B cell (primary cell): ENCODE measurements at regions not wholly inside any gene's neighbourhood (a gene's known extent, or its start where the extent isn't known, plus 50 kb on each side); places are given as distances from the start of the nearest gene placed in this dataset.

Source experiments
- ATAC-seq: fragments of 200-7000 bp; cut with Tn5 transposase; one replicate; pipeline ENCODE4 v1.10.0; 2021; ENCODE audit warnings: low read depth, mild to moderate bottlenecking, moderate number of reproducible peaks, moderate library complexity
- CTCF ChIA-PET: fragments of 350-600 bp; sonication (Branson Sonifier 250); formaldehyde crosslinking; loops from one replicate; lab custom pipeline; 2021; ENCODE audit warnings: antibody characterized with exemption, inconsistent platforms; lab: Charles Lee
- POLR2A ChIA-PET: fragments of 350-600 bp; sonication (Branson Sonifier 250); formaldehyde crosslinking; loops from one replicate; lab custom pipeline; 2021; ENCODE audit warnings: antibody characterized with exemption; lab: Charles Lee
- DNase-seq: peaks from one replicate; pipeline ENCODE4 v3.0.0; 2013
- H2AFZ ChIP-seq: 2 replicates; pipeline ENCODE4 v1.6.1; 2012; ENCODE audit warnings: mild to moderate bottlenecking, low read depth, low read length; ENCODE audit not compliant: insufficient read depth, poor library complexity, severe bottlenecking
- H3K27ac ChIP-seq, 2 donors: 1 replicate in 1 of 2; 2 replicates in 1 of 2; pipeline ENCODE4 v1.5.1; 2012 to 2013; ENCODE audit warnings: low read length in 2 of 2, mild to moderate bottlenecking in 2 of 2, moderate library complexity in 1 of 2
- H3K27me3 ChIP-seq, 4 experiments: fragments of 200-600 bp in 1 of 4; sonication (generic) in 1 of 4; replicated peaks in 1 of 4; 1 replicate in 2 of 4; 2 replicates in 2 of 4; pipeline versions ENCODE4 v1.6.1 to v1.7.0; 2013 to 2016; ENCODE audit warnings: low read length in 3 of 4, mild to moderate bottlenecking in 2 of 4, mixed read lengths in 1 of 4, moderate library complexity in 1 of 4; ENCODE audit not compliant: insufficient read depth in 4 of 4, control insufficient read depth in 3 of 4; ENCODE audit errors: control extremely low read depth in 1 of 4
- H3K36me3 ChIP-seq, 2 experiments: replicated peaks in 1 of 2; 1 replicate in 1 of 2; 2 replicates in 1 of 2; pipeline versions ENCODE4 v1.6.1 to v1.7.1; 2013; ENCODE audit warnings: low read length in 1 of 2; ENCODE audit not compliant: insufficient read depth in 2 of 2, control insufficient read depth in 1 of 2; ENCODE audit errors: control extremely low read depth in 1 of 2, extremely low read depth in 1 of 2
- H3K4me1 ChIP-seq, 2 donors: fragments of 200-600 bp in 1 of 2; sonication (generic) in 1 of 2; 1 replicate in 1 of 2; 2 replicates in 1 of 2; pipeline versions ENCODE4 v1.5.1 to v1.6.1; 2013 to 2017; ENCODE audit warnings: low read length in 2 of 2; ENCODE audit not compliant: control insufficient read depth in 2 of 2, insufficient read depth in 2 of 2
- H3K4me2 ChIP-seq: replicated peaks from 2 replicates; pipeline ENCODE3; 2012; ENCODE audit warnings: mild to moderate bottlenecking, low read depth, low read length; ENCODE audit not compliant: poor library complexity, severe bottlenecking
- H3K4me3 ChIP-seq, 5 experiments: fragments of 200-600 bp in 1 of 5; sonication (generic) in 1 of 5; 1 replicate in 3 of 5; 2 replicates in 2 of 5; pipeline versions ENCODE4 v1.5.1 to v1.7.0; 2011 to 2016; ENCODE audit warnings: low read length in 4 of 5, mild to moderate bottlenecking in 4 of 5, low read depth in 2 of 5, control low read depth in 1 of 5, moderate library complexity in 1 of 5; ENCODE audit not compliant: insufficient read depth in 1 of 5; ENCODE audit errors: control extremely low read depth in 1 of 5, extremely low read depth in 1 of 5
- H3K79me2 ChIP-seq: fragments of 200-600 bp; sonication (generic); one replicate; pipeline ENCODE4 v1.6.0; 2016; ENCODE audit warnings: low read length; ENCODE audit not compliant: control insufficient read depth, insufficient read depth
- H3K9ac ChIP-seq: fragments of 200-600 bp; sonication (generic); 2 replicates; pipeline ENCODE4 v1.6.1; 2017; ENCODE audit warnings: mild to moderate bottlenecking, low read length, moderate library complexity
- H3K9me3 ChIP-seq, 3 donors: one replicate each; pipeline versions ENCODE4 v1.6.1 to v1.7.1; 2013; ENCODE audit warnings: low read length in 2 of 3; ENCODE audit not compliant: control insufficient read depth in 2 of 3, insufficient read depth in 1 of 3; ENCODE audit errors: control extremely low read depth in 1 of 3
- H4K20me1 ChIP-seq: 2 replicates; pipeline ENCODE4 v1.6.0; 2012; ENCODE audit warnings: mild to moderate bottlenecking, low read length; ENCODE audit not compliant: insufficient read depth, control insufficient read depth, poor library complexity, severe bottlenecking
- H3K27ac Mint-ChIP-seq: one replicate; pipeline ENCODE4 v1.8.0; 2021; ENCODE audit warnings: mixed read lengths
- H3K27me3 Mint-ChIP-seq: one replicate; pipeline ENCODE4 v1.8.0; 2021; ENCODE audit warnings: mixed read lengths
- H3K4me1 Mint-ChIP-seq: one replicate; pipeline ENCODE4 v1.8.0; 2021; ENCODE audit warnings: mixed read lengths
- H3K4me3 Mint-ChIP-seq: one replicate; pipeline ENCODE4 v1.8.0; 2021; ENCODE audit warnings: mixed read lengths
- H3K9me3 Mint-ChIP-seq: one replicate; pipeline ENCODE4 v1.8.0; 2022; ENCODE audit warnings: mixed read lengths; ENCODE audit not compliant: insufficient read depth
- EZH2 ChIP-seq: IDR thresholded peaks from 2 replicates; pipeline ENCODE4 v1.6.1; 2012; ENCODE audit warnings: borderline replicate concordance, low read depth, mild to moderate bottlenecking, moderate library complexity, low read length; ENCODE audit not compliant: insufficient read depth, poor library complexity, severe bottlenecking
- WGBS: methylation state at CpG from one replicate; pipeline ENCODE4 v1.1.5; 2013; ENCODE audit warnings: missing lambda C conversion rate; ENCODE audit not compliant: insufficient coverage; 5-methylcytosine and 5-hydroxymethylcytosine counted together
- intact Hi-C: fragments of 100-400 bp; cut with micrococcal nuclease; formaldehyde crosslinking; loops from one replicate; pipeline ENCODE4 v1.10.0; 2022
- TF ChIP-seq, protein P1 (sequence below): fragments of 200-600 bp; IDR thresholded peaks from one replicate; pipeline ENCODE4 v1.8.0; 2022; ENCODE audit warnings: antibody characterized with exemption, mild to moderate bottlenecking

GRCh38 chr5:32984851-32985610 lies 273.9 kb downstream of the NPR3 start:
- Histone ChIP-seq H3K9ac (no peak overlapping the region), H3K36me3 (no peaks in the 10 kb centered on the region), H3K4me3 (no peak overlapping the region), H3K27me3 (no peaks in the 10 kb centered on the region), H3K9me3 (peaks cover 0 to 7% (median 4%) of the 10 kb centered on the region in 3 donors), H3K4me1 (no peaks in the 10 kb centered on the region), H3K4me2 (no peak overlapping the region), H3K27ac (no peak overlapping the region), H2AFZ (no peak overlapping the region), H4K20me1 (no peaks in the 10 kb centered on the region), H3K79me2 (no peaks in the 10 kb centered on the region)
- intact Hi-C loops = no loop called here
- DNase-seq (no peak), ATAC-seq (no peak)
- ChIA-PET POLR2A (no interaction called here), CTCF (no interaction called here)
- no peak for TF ChIP-seq EZH2
- TF ChIP-seq, protein P1, sequence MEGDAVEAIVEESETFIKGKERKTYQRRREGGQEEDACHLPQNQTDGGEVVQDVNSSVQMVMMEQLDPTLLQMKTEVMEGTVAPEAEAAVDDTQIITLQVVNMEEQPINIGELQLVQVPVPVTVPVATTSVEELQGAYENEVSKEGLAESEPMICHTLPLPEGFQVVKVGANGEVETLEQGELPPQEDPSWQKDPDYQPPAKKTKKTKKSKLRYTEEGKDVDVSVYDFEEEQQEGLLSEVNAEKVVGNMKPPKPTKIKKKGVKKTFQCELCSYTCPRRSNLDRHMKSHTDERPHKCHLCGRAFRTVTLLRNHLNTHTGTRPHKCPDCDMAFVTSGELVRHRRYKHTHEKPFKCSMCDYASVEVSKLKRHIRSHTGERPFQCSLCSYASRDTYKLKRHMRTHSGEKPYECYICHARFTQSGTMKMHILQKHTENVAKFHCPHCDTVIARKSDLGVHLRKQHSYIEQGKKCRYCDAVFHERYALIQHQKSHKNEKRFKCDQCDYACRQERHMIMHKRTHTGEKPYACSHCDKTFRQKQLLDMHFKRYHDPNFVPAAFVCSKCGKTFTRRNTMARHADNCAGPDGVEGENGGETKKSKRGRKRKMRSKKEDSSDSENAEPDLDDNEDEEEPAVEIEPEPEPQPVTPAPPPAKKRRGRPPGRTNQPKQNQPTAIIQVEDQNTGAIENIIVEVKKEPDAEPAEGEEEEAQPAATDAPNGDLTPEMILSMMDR = no peak
- Mint-ChIP-seq H3K4me3 (no peak overlapping the region), H3K27ac (no peak overlapping the region), H3K9me3 (peaks cover 5% of the 10 kb centered on the region), H3K4me1 (no peaks in the 10 kb centered on the region), H3K27me3 (no peaks in the 10 kb centered on the region)
- WGBS = 92% methylated on average over 4 of the region's 4 CpGs

GRCh38 chr5:32989815-32990214 lies 278.7 kb downstream of the NPR3 start:
- no peak overlapping the region for H3K27ac Mint-ChIP-seq
- intact Hi-C loops = no loop called here
- H3K9ac ChIP-seq = no peak overlapping the region
- H3K27ac ChIP-seq = no peak overlapping the region
- TF ChIP-seq, protein P1 = no peak
- no peak for TF ChIP-seq EZH2
- WGBS = 95% methylated on average over 5 of the region's 5 CpGs
- no peak for ATAC-seq
- H3K9me3 ChIP-seq = peaks cover 0 to 7% (median 0%) of the 10 kb centered on the region in 3 donors
- H3K79me2 ChIP-seq = no peaks in the 10 kb centered on the region
- no peaks in the 10 kb centered on the region for H3K4me1 Mint-ChIP-seq
- ChIA-PET POLR2A (no interaction called here), CTCF (no interaction called here)
- H3K27me3 ChIP-seq = no peaks in the 10 kb centered on the region
- no peak overlapping the region for H3K4me3 ChIP-seq
- no peak for DNase-seq
- no peak overlapping the region for H3K4me3 Mint-ChIP-seq
- H3K4me1 ChIP-seq = no peaks in the 10 kb centered on the region
- H4K20me1 ChIP-seq = no peaks in the 10 kb centered on the region
- H3K4me2 ChIP-seq = no peak overlapping the region
- H2AFZ ChIP-seq = no peak overlapping the region
- no peaks in the 10 kb centered on the region for H3K27me3 Mint-ChIP-seq
- peaks cover 3% of the 10 kb centered on the region for H3K9me3 Mint-ChIP-seq
- no peaks in the 10 kb centered on the region for H3K36me3 ChIP-seq
